Testis (tissue), 2 donors: ENCODE measurements at regions not wholly inside any gene's neighbourhood (a gene's known extent, or its start where the extent isn't known, plus 50 kb on each side); places are given as distances from the start of the nearest gene placed in this dataset.

Experiments used
- CTCF ChIP-seq, 3 experiments: fragments of 450-650 bp in 2 of 3; fragments of 200-600 bp in 1 of 3; sonication (generic) in 1 of 3; IDR thresholded peaks; one replicate each; pipeline ENCODE4 v1.5.1; 2016 to 2019; ENCODE audit warnings: antibody characterized with exemption in 3 of 3, mild to moderate bottlenecking in 2 of 3, moderate library complexity in 1 of 3
- POLR2A ChIP-seq: fragments of 450-650 bp; IDR thresholded peaks from one replicate; pipeline ENCODE4 v1.6.1; 2017; ENCODE audit warnings: antibody characterized with exemption, mild to moderate bottlenecking, moderate library complexity

GRCh38 chr7:113246738-113247137, 128.4 kb upstream of the SMIM30 start:
- TF ChIP-seq POLR2A (no peak), CTCF (IDR thresholded peaks at IDR 0.05) (no peak)
